Fibroblast of gingiva (primary cell): ENCODE measurements at regions not wholly inside any gene's neighbourhood (a gene's known extent, or its start where the extent isn't known, plus 50 kb on each side); places are given as distances from the start of the nearest gene placed in this dataset.

Source experiments
- DNase-seq: peaks from one replicate; pipeline ENCODE4 v3.0.0-alpha.2; 2011; ENCODE audit warnings: low read depth

- DNase-seq, result peak; percentile 37
Measured at GRCh38 chr2:7812231-7812995, 869.4 kb upstream of the ID2 start.

GRCh38 chr2:7813541-7814292 is 868.1 kb upstream of the ID2 start:
- no peak for DNase-seq

GRCh38 chr2:7815726-7816125 is 866.1 kb upstream of the ID2 start:
- no peak for DNase-seq

GRCh38 chr2:7816233-7816632 is 865.6 kb upstream of the ID2 start:
- DNase-seq, result no peak

GRCh38 chr2:7816944-7817343 is 864.9 kb upstream of the ID2 start:
- no peak for DNase-seq

- no peak for DNase-seq
Measured at GRCh38 chr2:7819316-7819715, 862.5 kb upstream of the ID2 start.

- no peak for DNase-seq
Measured at GRCh38 chr2:7819850-7820249, 862.0 kb upstream of the ID2 start.

GRCh38 chr2:7824211-7824610 is 857.6 kb upstream of the ID2 start:
- DNase-seq, result no peak

- DNase-seq, result no peak
Measured at GRCh38 chr2:7825591-7826312, 856.1 kb upstream of the ID2 start.

GRCh38 chr2:7826656-7827055 is 855.2 kb upstream of the ID2 start:
- no peak for DNase-seq

GRCh38 chr2:7829241-7829640 is 852.6 kb upstream of the ID2 start:
- peak; percentile 16 for DNase-seq

- no peak for DNase-seq
Measured at GRCh38 chr2:7830616-7831015, 851.2 kb upstream of the ID2 start.

- no peak for DNase-seq
Measured at GRCh38 chr2:7835151-7835550, 846.7 kb upstream of the ID2 start.

- DNase-seq, result no peak
Measured at GRCh38 chr2:7835693-7836680, 845.9 kb upstream of the ID2 start.

GRCh38 chr2:7837237-7837760 is 844.6 kb upstream of the ID2 start:
- DNase-seq, result no peak

- no peak for DNase-seq
Measured at GRCh38 chr2:7838669-7839068, 843.2 kb upstream of the ID2 start.

GRCh38 chr2:7840651-7841380 is 841.0 kb upstream of the ID2 start:
- peak; percentile 34 for DNase-seq

GRCh38 chr2:7841751-7842150 is 840.1 kb upstream of the ID2 start:
- DNase-seq, result no peak

- peak; percentile 31 for DNase-seq
Measured at GRCh38 chr2:7844414-7844965, 837.4 kb upstream of the ID2 start.

- DNase-seq, result peak; percentile 97
Measured at GRCh38 chr2:7845332-7845731, 836.5 kb upstream of the ID2 start.
